ENCODE measurements at regions not wholly inside any gene's neighbourhood (a gene's known extent, or its start where the extent isn't known, plus 50 kb on each side); places are given as distances from the start of the nearest gene placed in this dataset.

DNA sequence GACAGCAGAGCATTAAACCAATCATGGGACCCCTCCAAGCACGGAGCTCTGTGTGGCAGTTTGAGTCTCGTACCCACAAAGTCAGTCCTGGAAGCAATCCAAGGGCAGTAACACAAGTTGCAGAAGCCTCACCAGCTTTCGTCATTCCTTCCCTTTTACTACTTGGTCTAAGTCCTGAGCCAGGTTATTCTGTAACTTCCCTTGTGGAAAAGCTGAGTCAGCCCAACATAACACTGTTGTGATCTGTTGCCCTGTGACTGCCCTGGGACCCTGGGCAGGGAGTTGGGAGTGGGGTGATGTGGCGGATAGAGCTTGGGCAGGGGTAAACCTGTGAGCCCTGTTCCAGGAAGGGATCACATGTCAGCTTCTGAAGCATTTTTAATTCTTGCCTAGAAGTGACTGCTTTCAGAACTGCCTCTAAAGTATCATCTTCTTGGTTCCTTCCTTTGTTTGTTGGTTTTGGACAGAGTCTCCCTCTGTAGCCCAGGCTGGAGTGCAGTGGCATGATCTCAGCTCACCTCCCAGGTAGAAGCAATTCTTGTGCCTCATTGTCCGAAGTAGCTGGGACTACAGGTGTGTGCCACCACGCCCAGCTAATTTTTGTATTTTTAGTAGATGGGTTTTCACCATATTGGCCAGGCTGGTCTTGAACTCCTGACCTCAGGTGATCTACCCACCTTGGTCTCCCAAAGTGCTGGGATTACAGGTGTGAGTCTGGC is 183.7 kb upstream of the JAG1 start:
- DNase-seq (ENCODE audit: low spot score), result no peak
- TF ChIP-seq, protein P1, sequence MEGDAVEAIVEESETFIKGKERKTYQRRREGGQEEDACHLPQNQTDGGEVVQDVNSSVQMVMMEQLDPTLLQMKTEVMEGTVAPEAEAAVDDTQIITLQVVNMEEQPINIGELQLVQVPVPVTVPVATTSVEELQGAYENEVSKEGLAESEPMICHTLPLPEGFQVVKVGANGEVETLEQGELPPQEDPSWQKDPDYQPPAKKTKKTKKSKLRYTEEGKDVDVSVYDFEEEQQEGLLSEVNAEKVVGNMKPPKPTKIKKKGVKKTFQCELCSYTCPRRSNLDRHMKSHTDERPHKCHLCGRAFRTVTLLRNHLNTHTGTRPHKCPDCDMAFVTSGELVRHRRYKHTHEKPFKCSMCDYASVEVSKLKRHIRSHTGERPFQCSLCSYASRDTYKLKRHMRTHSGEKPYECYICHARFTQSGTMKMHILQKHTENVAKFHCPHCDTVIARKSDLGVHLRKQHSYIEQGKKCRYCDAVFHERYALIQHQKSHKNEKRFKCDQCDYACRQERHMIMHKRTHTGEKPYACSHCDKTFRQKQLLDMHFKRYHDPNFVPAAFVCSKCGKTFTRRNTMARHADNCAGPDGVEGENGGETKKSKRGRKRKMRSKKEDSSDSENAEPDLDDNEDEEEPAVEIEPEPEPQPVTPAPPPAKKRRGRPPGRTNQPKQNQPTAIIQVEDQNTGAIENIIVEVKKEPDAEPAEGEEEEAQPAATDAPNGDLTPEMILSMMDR (IDR thresholded peaks at IDR 0.05; ENCODE audit: borderline replicate concordance, control extremely low read depth, extremely low read depth, insufficient read depth, missing control alignments), result no peak
- in situ Hi-C loops (cut with MboI; ENCODE audit: low sequenced_read_pairs, unreplicated experiment), result no loop called here

DNA sequence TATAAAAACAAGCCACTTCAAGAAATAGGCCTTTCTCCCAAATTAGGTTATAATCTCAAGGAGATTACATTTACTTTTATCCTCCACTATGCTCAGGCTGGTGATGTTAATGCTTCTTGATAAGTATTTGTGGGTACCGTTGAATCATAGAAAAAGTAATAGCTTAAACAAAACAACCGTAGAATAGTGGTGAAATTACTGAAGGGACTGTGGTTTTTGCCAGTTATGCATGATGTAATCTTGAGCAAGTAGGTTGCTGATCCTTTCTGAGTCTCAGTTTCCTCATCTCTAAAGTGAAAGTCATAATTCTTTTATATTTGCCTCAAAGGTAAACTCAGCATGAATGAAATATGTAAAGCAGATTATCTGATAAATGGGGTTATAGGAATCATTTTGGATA is 187.3 kb upstream of the JAG1 start:
- in situ Hi-C loops (cut with MboI; ENCODE audit: low sequenced_read_pairs, unreplicated experiment), result no loop called here
- TF ChIP-seq, protein P1 (IDR thresholded peaks at IDR 0.05; ENCODE audit: borderline replicate concordance, control extremely low read depth, extremely low read depth, insufficient read depth, missing control alignments), result no peak
- no peak for DNase-seq (ENCODE audit: low spot score)

DNA sequence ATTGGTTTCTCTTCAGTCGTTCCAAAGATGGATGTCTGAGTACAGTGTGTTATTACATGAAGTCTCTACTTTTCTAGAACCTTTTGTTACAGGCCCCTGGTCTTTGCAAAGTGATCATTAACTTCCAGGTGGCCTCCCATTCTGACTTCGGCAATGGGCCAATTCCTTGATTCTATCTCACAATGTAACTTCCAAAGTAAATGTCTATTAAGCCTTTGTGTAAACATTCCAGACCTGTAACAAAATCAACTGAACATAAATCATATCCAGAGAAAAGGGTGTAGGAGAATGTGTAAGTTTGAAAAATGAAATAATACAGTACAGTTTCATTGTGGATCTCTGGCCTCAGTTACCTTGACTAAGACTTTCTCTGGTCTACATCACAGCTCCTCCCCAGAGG is 187.8 kb upstream of the JAG1 start:
- DNase-seq (ENCODE audit: low spot score), result no peak
- in situ Hi-C loops (cut with MboI; ENCODE audit: low sequenced_read_pairs, unreplicated experiment), result no loop called here
- TF ChIP-seq, protein P1 (IDR thresholded peaks at IDR 0.05; ENCODE audit: borderline replicate concordance, control extremely low read depth, extremely low read depth, insufficient read depth, missing control alignments), result no peak

DNA sequence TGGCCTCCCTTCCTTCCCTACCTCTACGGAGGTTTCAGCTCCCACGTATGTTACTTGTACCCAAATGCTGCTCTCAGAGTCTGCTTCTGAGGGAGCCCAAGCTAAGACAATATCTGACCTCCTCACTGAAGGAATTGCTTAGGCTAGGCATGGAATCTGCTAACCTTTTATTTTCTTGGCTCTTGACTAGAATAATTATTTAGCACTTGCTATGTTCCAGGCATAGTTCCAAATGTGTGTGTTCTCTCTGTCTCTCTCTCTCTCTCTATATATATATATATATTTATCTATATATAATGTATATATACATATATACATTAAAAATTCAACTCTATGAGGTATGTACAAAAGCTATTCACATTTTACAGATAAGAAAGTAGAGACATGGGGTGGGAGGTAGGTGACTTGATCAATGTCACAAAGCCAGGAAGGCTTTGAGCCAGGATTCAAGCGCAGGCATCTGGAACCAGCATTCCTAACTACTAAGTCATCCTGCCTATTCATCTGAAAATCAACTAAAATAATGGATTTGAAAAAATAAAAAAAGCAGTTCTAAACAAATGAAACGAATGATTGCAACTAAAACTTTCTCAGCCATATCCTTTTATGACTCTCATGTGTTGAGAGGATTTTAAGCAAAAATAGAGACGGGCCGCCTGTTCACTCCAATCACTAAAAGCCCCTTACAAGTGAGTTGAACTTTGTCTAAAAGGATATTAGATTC is 189.7 kb upstream of the JAG1 start:
- TF ChIP-seq, protein P1 (IDR thresholded peaks at IDR 0.05; ENCODE audit: borderline replicate concordance, control extremely low read depth, extremely low read depth, insufficient read depth, missing control alignments), result no peak
- DNase-seq (ENCODE audit: low spot score), result no peak
- in situ Hi-C loops (cut with MboI; ENCODE audit: low sequenced_read_pairs, unreplicated experiment), result no loop called here

DNA sequence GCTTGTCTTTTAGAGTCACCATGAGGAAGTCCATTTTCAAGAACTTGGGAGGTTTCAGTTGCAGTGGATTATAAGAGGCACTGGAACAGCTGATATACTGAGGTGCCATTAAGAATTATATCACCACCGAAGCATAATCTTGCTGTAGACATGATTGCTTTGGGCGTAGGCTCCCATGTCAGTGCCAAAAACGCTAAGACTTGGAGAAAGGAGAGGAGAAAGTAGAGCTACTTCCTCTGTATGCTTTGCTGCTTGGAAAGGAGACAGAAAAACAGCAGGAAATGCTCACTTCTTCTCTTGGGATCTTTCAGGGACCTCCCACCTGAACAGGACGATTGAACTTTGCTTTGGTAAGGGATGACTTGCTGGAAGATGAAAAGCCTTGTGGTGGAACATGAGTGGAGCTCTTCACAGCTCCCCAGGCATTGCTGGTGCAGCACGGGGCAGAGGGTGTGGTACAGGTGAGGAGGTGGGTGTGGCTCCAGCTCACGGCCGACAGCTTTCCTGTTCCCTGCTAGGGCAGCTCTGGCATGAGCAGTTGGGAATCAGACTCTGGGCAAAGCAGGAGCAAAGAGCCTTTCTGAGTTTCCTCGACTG is 190.4 kb upstream of the JAG1 start:
- TF ChIP-seq, protein P1 (IDR thresholded peaks at IDR 0.05; ENCODE audit: borderline replicate concordance, control extremely low read depth, extremely low read depth, insufficient read depth, missing control alignments), result no peak
- DNase-seq (ENCODE audit: low spot score), result no peak
- in situ Hi-C loops (cut with MboI; ENCODE audit: low sequenced_read_pairs, unreplicated experiment), result no loop called here

DNA sequence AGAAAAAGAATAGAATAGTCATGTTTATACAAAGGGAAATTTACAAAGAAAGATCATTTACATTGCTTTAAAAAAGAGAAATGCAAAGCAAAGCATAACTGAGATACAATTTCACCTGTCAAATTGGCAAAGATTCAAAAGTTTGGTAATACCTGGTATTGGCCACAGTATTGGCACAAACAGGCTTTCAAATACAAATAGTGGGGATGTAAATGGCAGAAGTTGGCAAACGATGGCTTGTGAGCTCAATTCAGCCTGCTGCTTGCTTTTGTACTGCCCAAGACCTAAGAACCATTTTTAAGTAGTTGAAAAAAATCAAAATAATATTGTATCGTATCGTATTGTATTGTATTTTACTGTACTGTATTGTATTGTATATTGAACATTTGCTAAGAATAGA is 194.5 kb upstream of the JAG1 start:
- no peak for DNase-seq (ENCODE audit: low spot score)
- TF ChIP-seq, protein P1 (IDR thresholded peaks at IDR 0.05; ENCODE audit: borderline replicate concordance, control extremely low read depth, extremely low read depth, insufficient read depth, missing control alignments), result no peak
- in situ Hi-C loops (cut with MboI; ENCODE audit: low sequenced_read_pairs, unreplicated experiment), result no loop called here

Measured in GM13976 (cell line).